Endometrial microvascular endothelial cells (primary cell): ENCODE measurements at regions not wholly inside any gene's neighbourhood (a gene's known extent, or its start where the extent isn't known, plus 50 kb on each side); places are given as distances from the start of the nearest gene placed in this dataset.
"Not testable (repeated sequence)": the region's sequence is repeated elsewhere in the genome, so short reads cannot be mapped to it uniquely, and the experiment has no call there.

Experiments used
- in situ Hi-C: cut with HindIII; loops from 2 replicates; pipeline ENCODE4 v1.10.0; 2017; ENCODE audit warnings: low sequenced_read_pairs, low pct_unique_long_range_greater_than_20kb; ENCODE audit errors: inconsistent ontology term

DNA sequence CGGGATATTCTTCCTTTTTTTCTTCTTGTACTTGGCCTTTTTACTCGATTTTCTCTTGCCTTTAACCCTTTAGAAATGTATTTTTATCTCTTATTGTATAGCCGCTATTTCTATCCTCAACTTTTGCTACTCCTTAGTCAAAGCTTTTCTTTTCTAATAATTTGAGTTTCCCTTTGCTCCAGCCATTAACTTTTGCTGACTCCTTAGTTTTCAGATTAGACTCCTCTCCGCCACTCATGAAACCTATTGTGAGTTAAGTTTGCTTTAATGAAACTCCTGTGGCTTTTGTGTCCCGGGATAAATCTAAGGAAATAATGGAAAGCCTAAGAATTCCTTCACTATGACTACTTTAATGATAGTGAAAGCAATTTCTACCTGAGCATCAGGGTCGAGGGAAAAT lies 590.3 kb upstream of the CITED2 start:
- in situ Hi-C loops, result no loop called here

DNA sequence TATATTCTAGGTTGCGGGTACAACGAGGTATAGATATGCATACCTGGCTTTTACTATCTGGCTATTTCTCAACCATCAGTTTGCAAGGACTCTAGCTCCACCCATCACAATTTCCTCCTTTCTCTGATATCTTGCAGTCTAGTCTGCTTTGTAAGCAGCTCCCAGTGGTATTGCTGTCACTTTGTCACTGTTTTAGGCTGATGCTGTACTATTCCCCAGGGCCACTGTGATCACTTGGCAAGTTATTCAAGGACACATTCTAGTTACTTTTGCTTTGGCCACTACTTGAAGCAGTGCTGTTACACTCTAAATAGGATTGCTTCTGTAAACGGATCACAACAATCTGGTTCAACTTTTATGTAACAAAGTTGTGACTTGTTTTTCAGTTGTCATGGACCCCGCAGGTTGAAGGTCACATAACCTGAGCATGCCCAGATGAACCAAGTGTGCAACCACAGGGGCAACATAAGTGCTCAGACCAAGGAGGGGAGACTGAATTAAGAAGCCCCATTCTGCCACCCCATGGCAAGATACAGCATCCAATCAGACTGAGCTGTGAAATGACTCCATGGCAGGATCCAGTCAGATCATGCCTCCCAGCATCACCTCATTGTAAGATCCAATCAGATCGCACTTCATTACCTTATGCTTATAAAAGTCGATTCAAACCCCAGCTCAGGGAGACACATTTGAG lies 588.4 kb upstream of the CITED2 start:
- in situ Hi-C loops, result no loop called here

DNA sequence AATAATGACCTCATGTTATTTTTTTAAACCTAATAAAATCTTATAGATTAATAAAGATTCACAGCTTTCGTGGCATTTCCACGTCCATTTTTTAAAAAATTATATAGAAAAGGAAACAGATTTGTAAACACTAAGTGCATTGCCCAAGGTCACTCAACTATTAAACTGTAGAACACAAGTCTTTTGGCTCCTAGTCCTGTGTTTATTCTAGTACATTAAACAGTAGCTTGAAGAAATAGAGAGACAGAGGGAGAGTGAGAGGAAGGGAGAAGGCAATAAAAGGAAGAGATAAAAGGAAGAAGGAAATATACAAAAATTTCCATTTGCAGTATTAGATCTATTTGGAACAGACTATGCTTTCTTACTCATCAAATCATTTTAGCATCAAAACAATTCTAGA lies 586.7 kb upstream of the CITED2 start:
- in situ Hi-C loops, result no loop called here

DNA sequence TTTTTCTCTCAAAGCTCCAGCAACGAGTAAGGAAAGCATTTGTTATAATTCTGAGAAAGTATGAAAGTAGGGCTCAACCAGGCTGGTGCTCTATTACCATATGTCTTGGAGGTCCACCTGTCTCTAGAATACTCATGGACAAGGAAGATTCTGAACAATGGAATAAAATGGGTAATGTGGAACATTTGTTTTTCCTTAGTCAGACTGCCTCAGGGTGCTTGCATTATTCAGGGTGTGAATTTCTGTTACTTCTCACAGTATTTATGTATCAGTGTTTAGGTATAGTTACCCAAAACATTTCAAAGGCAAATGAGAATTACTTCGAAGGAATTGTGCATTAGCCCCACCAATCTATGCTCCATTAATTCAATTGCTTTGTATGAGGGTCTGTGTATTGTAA lies 586.2 kb upstream of the CITED2 start:
- in situ Hi-C loops, result no loop called here

DNA sequence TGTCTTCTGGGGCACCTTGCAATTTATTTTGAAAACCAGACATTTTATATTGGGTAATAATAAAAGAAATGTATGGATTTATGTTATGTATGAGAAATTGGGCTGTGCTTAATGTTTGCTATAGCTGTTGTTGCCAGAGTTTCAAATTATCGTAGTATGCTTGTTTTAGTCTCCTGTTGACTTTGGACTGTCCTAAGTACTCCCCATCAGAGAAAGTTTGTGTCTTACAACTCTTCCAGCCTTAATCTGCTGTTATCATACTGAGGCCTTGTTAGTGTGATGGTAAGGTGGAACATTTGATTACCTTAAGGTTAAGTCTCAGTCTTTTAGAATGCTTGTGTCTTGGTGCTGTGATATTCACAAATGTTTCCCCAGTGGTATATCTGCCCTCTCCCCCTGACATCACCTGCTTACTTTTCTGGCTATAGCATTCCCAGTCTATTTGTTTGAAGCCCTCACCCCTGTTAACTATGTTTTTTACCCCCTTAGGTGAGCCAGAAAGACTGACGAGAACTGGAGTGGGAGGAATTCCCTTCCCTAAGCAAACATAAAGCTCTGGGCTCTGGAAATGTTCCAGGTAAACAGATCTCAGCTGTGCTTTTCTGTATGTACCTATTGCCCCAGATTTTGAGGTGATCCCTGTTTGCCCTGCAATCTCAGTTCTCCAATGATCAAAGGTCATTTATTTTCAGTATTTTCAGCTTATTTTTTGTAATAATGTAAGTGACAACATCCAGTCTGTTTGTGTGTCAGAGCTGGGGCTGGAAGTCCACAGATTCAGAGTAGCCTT lies 581.1 kb upstream of the CITED2 start:
- in situ Hi-C loops, result no loop called here

DNA sequence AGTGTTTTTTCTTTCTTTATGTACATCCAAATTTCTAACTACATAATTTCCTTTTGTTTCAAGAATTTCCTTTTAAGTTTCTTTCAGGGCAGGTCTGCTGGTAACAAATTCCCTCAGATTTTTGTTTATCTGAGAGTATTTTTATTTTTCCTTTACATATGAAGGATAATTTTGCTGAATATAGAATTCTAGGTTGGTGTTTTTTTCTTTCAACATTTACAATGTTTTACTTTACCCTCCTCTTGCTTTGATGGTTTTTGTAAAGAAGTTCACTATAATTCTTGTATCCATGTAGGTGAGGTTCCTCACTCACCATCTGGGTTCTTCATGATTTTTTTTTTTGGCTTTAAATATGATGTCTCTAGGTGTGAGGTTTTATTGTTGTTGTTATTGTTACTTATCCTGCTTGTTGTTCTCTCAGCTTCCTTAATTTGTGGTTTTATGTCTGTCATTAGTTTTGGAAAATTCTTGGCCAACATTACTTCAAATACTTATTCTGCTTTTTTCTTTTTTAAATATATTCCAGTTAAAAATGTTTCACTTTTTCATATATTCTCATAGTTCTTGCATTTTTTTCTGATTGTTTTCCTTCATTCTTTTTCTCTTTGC lies 580.1 kb upstream of the CITED2 start:
- in situ Hi-C loops, result no loop called here

DNA sequence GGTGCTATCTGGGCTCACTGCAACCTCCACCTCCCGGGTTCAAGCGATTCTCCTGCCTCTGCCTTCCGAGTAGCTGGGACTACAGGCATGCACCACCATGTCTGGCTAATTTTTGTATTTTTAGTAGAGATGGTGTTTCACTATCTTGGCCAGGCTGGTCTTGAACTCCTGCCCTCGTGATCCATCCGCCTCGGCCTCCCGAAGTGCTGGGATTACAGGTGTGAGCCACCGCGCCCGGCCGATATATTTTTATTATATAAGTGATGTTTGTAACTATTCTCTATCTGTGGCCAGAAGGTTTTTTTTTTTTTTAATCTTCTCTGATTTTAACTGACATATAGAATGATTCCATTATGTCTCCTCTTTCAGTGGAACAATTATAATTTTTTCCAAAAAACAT lies 579.3 kb upstream of the CITED2 start:
- in situ Hi-C loops, result not testable (repeated sequence)

DNA sequence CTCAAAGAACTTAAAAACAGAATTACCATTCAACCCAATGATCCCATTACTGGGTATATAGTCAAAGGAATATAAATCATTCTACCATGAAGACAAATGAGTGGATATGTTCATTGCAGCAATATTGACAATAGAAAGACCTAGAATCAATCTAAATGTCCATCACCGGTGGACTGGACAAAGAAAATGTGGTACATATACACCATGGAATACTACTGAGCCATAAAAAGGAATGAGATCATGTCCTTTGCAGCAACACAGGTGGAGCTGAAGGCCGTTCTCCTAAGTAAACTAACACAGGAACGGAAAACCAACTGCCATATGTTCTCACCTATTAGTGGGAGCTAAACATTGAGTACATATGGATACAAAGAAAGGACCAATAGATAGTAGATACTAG lies 576.7 kb upstream of the CITED2 start:
- in situ Hi-C loops, result no loop called here

DNA sequence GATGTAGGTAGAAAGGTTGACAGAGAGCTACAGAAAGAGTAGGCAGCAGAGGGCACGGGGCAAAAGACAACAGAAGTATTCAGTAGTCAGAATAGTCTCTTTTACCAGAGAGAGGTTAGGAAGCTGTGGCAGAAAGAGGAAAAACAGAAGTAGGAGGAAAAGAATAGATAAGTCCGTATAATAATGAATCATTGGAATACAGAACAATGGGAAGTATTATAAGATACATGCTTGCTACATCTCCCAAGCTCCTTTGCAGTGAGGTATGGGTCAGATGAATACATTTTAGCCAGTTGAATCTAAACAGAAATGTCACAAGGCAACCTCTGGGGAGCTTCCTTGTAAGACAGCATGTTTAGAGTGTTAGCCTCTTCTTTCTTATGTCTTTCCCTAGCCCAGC lies 570.5 kb upstream of the CITED2 start:
- in situ Hi-C loops, result no loop called here

DNA sequence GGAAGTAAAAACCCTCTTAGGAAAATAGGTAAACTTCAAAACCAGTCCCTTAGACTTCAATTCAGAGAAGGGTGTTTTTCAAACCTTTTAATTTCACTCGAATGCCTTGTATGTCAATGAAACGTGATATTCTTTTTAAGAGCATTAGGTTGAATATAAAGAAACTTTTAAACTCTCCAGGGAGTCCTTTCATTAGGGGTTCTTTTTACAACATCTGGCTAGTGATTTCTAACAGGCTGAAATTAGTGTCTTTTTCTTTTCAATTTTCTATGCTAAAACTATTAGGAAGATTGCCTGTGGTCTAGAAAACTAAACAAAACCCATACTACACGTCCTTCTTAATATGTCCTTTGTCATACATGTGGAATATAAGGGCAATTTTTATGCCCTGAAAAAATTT lies 569.7 kb upstream of the CITED2 start:
- in situ Hi-C loops, result no loop called here

DNA sequence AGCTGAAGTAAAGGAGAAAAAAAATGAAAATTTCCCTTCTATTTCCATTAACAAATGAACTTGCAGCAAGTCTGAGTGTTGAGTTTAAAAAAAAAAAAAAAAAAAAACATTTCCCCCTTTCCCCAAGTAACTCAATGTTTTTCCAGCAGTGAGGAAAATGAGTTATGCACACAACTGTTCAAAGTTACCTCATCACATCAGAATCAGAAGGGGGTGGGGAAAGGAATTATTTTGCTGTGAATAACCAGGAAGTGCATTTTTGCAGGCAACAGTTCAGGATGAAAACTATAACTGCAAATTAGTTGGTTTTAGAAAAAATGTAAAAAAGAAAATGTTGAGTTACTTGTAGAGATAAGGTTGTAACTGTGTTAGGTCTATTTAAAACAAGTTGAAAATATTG lies 568.9 kb upstream of the CITED2 start:
- in situ Hi-C loops, result no loop called here

DNA sequence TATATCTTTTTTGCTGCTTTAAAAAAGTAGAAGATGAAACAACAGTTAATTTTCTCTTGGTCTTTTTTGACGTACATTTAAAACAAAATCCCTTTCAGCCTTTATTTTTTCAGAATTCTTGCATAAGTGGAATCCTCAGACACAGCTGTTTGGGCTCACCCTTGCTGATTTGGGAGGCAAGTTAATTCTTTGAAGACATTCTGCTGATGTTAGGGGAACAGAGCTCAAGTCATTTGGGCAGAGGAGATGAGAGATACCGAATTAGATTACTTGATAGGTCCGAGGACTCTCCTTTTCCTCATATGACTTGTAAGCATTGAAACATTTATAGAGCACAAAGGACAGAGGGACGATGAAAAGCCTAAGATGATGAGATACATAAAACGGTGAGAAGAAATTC lies 567.9 kb upstream of the CITED2 start:
- in situ Hi-C loops, result no loop called here

DNA sequence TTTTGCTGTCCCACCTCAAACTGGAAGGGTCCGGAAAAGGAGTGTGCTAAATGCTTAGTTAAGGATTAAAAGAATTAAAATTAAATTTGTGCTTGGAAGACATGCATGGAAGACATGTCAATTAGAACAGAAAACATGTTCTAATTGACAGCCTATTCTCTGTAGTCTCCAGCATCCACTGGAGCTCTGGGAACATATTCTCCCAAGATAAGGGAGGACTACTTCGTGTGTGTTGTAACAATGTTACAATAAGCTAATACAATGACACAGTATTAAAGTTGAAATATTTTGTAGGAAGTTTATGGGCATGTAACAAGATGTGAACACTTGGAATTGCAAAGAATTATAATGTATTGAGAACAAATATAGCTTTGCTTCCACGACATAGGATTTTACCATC lies 567.4 kb upstream of the CITED2 start:
- in situ Hi-C loops, result no loop called here

DNA sequence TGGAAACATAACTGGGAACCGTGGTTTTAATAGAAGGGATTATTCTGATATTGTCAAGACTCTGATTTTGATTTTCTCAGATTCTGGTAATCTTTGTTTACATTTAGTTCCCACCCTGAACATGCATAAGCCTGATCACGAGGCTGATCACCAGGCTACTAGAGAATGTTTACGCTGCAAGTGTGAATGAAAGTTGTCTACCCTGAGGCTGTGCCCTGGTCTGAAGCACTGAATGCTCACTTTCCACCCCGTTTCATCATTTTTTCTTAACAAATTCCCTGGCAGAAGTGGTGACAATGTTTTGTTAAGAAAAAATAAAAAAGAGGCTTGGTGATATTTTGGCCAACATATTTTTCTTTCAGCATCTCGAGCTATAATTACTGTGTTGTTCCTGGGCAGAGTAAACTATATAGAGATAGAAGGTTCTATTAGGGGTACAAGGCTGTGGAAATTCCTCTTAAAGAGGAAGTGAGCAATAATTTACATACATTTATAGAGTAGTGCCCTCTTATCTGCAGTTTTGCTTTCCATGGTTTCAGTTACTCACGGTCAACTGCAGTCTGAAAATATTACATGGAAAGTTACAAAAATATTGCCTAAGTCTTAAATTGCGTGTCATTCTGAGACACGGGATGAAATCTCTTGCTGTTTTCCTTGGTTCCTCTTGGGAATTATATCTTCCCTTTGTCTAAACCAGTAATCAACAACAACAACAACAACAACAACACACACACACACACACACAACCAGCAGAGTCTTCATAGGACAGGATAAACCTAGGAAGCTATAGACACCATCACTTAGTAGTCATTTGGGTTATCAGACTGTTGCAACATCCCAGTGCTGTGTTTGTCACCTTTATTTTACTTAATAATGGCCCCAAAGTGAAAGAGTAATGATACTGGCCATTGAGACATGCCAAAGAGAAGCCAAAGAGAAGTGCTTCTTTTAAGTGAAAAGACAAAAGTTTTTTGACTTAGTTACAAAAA lies 566.6 kb upstream of the CITED2 start:
- in situ Hi-C loops, result no loop called here

DNA sequence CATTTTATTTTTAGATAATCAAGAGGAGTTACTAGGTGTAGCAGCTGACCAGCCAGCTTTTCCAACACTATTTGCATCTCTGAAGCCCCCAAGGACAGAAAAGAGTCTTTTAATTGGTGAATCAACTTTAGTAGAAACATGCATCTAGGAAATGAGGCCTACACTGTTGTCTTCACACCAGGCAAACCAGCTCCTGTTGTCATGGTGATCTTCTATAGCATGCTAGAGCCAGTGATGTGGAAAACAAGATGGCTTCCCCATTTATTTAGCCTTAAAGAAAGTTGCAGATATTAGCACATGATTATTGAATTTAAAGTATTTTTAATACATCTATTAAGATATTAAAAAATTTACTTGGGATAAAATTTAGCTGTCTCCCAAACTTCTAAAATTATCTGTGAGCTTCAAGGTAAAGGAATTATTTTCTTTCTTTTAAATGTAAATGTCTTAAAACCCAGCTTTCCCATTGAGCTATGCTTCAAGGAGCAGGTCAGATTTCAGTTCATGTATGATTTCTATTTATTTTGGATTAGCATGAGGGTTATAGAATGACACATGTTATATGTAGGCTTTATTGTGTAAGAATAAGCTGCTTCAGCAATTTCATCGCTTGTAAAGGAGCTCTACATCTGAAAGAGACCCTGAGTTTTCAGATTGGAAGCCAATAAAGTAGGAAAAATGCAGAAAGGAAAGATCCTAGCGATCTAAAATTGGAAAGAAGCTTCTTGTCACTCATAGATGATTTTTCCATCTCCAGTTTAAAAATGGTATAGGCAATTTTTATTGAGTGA lies 564.9 kb upstream of the CITED2 start:
- in situ Hi-C loops, result no loop called here

DNA sequence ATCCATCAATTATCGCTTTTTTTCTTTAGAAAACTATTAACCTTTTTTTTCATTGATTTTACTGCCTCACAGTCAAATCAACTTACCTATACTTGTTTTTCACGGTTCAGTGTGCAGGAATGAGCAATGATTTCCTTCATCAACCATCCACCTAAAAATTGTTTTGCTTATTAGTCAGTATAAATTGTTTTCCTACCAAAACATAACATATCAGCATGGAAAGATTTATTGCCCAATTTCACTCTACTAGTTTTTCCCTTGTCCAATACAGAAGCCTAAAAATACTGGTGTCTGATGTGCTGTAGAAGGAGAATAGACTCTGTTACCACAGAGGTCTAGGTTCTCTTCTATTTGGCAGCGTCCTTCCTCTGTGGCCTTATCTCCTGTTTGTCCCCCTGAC lies 558.2 kb upstream of the CITED2 start:
- in situ Hi-C loops, result no loop called here

DNA sequence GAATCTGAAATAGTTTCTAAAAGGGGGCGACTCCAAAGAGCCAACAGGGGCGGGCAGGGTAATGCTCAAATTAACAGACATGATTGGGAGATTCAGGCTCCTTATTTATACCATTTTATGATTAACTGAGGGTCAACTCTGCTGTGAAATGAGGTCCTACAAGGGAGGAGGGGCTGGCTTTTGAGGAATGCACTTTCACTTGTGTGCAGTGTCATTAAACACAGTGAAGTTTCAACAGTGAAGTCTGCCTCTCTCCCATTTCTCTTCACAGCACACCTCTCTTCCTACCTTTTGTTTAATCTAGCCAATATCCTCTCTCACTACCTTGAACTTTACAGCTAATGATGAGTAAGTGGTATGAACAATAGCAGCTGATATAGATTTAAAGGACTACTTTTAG lies 557.3 kb upstream of the CITED2 start:
- in situ Hi-C loops, result no loop called here

DNA sequence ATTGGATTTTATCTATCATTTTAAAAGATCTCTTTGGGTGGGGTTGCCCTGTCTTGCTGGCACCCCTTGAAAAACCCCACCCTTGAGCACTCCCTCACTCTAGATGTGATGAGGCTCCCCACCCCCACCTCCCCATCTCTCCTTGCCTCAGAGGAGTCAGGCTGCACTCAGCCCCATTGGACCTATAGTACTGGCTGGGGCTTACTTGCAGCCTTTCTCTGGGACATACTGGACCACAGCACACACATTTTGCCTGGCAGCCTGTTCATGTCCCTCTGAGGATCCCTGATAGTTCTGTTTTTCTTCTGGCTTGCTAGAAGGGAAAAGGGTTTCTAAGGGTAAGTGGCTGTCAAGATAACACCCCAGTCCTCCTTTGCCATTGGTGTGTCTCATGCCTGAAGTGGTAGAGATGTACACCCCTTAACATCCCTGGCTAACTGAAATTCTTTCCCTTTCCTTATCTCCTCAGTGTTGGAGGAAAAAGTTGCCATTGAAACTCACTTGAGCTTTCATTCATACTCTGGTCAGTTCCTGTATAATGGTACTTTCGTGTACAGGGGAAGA lies 553.4 kb upstream of the CITED2 start:
- in situ Hi-C loops, result no loop called here
